Keratinocyte (primary cell): ENCODE measurements at regions not wholly inside any gene's neighbourhood (a gene's known extent, or its start where the extent isn't known, plus 50 kb on each side); places are given as distances from the start of the nearest gene placed in this dataset.

ENCODE experiments used
- DNase-seq: peaks from one replicate; pipeline ENCODE4 v3.0.0-alpha.2; 2011; ENCODE audit warnings: low read depth, missing footprints, low spot score
- FAIRE-seq: peaks from 2 replicates; lab custom pipeline; 2011; peaks lifted over from hg19 to GRCh38; lab: Jason Lieb, UNC
- H2AFZ ChIP-seq: 2 replicates; pipeline ENCODE4 v1.6.0; 2012; ENCODE audit warnings: low read length, control low read depth, inconsistent platforms; ENCODE audit not compliant: control insufficient read depth
- H3K27ac ChIP-seq: 2 replicates; pipeline ENCODE4 v1.5.1; 2011; ENCODE audit warnings: low read length; ENCODE audit not compliant: control insufficient read depth, insufficient read depth
- H3K27me3 ChIP-seq: 3 replicates; pipeline ENCODE4 v1.6.0; 2011; ENCODE audit warnings: low read length; ENCODE audit not compliant: control insufficient read depth, insufficient read depth; ENCODE audit errors: extremely low read depth
- H3K36me3 ChIP-seq, 2 experiments: 2 replicates in 1 of 2; 3 replicates in 1 of 2; pipeline ENCODE4 v1.5.1; 2011; ENCODE audit warnings: low read length in 2 of 2, mild to moderate bottlenecking in 1 of 2; ENCODE audit not compliant: control insufficient read depth in 2 of 2, insufficient read depth in 2 of 2; ENCODE audit errors: extremely low read depth in 1 of 2
- H3K4me1 ChIP-seq: 3 replicates; pipeline ENCODE4 v1.5.1; 2011; ENCODE audit warnings: low read length; ENCODE audit not compliant: control insufficient read depth, insufficient read depth; ENCODE audit errors: extremely low read depth
- H3K4me2 ChIP-seq: 3 replicates; pipeline ENCODE4 v1.6.0; 2011; ENCODE audit warnings: low read depth, low read length; ENCODE audit not compliant: control insufficient read depth, insufficient read depth; ENCODE audit errors: extremely low read depth
- H3K4me3 ChIP-seq, 3 experiments: fragments of 200-600 bp in 1 of 3; sonication (generic) in 1 of 3; 2 replicates in 2 of 3; 3 replicates in 1 of 3; pipeline ENCODE4 v1.5.1; 2011 to 2016; ENCODE audit warnings: low read length in 3 of 3, mild to moderate bottlenecking in 3 of 3, control low read depth in 2 of 3, inconsistent platforms in 1 of 3, low read depth in 1 of 3, mixed read lengths in 1 of 3, mixed run types in 1 of 3, moderate library complexity in 1 of 3; ENCODE audit not compliant: control insufficient read depth in 2 of 3, insufficient read depth in 2 of 3; ENCODE audit errors: extremely low read depth in 1 of 3
- H3K79me2 ChIP-seq: 2 replicates; pipeline ENCODE4 v1.6.0; 2012; ENCODE audit warnings: low read length; ENCODE audit not compliant: control insufficient read depth, insufficient read depth
- H3K9ac ChIP-seq: 3 replicates; pipeline ENCODE4 v1.6.0; 2011; ENCODE audit warnings: low read length; ENCODE audit not compliant: control insufficient read depth, insufficient read depth; ENCODE audit errors: extremely low read depth
- H3K9me1 ChIP-seq: 3 replicates; pipeline ENCODE4 v1.6.0; 2011; ENCODE audit warnings: low read length; ENCODE audit not compliant: control insufficient read depth, insufficient read depth; ENCODE audit errors: extremely low read depth
- H3K9me3 ChIP-seq: 2 replicates; pipeline ENCODE4 v1.5.1; 2012; ENCODE audit warnings: low read depth, low read length; ENCODE audit not compliant: control insufficient read depth
- H4K20me1 ChIP-seq: 3 replicates; pipeline ENCODE4 v1.6.0; 2011; ENCODE audit warnings: low read length; ENCODE audit not compliant: control insufficient read depth, insufficient read depth; ENCODE audit errors: extremely low read depth
- EZH2 ChIP-seq: IDR thresholded peaks from one replicate; pipeline ENCODE4 v1.6.1; 2012; ENCODE audit warnings: inconsistent platforms, mild to moderate bottlenecking, low read length, moderate library complexity
- dilution Hi-C: fragments of 300-500 bp; cut with MboI; formaldehyde crosslinking; loops from one replicate; pipeline ENCODE4 v1.7.0; 2020; ENCODE audit warnings: low sequenced_read_pairs; ENCODE audit not compliant: extremely low pct_ligation_motif_present
- TF ChIP-seq, protein P1 (sequence below), 3 experiments: IDR thresholded peaks in 1 of 3; conservative IDR thresholded peaks in 1 of 3; optimal IDR thresholded peaks in 1 of 3; 2 replicates in 2 of 3; 3 replicates in 1 of 3; pipeline versions ENCODE3 to v1.5.1; 2011; ENCODE audit warnings: low read length in 3 of 3, mild to moderate bottlenecking in 3 of 3, moderate library complexity in 2 of 3, control low read depth in 1 of 3, inconsistent platforms in 1 of 3; ENCODE audit not compliant: insufficient read depth in 2 of 3; ENCODE audit errors: extremely low read depth in 1 of 3

DNA sequence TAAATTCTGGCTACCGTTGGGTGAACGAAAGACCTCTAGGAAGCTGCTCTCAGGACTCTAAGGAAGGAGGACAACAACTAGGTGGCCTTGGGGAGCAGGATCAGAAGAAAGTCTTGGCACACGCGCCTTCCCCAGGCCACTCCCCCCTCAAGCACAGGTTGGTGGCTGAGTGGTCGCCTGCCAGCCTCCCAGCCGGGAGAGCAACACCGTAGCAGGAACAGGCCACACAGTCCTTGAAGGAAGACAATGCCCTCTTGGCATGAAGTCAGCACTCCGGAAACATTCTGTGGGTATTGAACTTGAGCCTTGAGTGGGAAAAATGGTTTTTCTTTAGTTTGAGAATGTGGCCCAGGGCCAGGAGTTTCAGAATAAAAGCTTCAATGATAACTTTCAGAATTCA lies 87.4 kb upstream of the AGAP1 start:
- Histone ChIP-seq H2AFZ (no peak overlapping the region), H3K4me1 (no peaks in the 10 kb centered on the region), H4K20me1 (no peaks in the 10 kb centered on the region), H3K27ac (no peak overlapping the region), H3K27me3 (peaks cover 6% of the 10 kb centered on the region), H3K9me3 (no peaks in the 10 kb centered on the region), H3K36me3 (no peaks in the 10 kb centered on the region), H3K9ac (no peak overlapping the region), H3K9me1 (no peaks in the 10 kb centered on the region), H3K4me3 (no peak overlapping the region), H3K79me2 (no peaks in the 10 kb centered on the region), H3K4me2 (no peak overlapping the region)
- dilution Hi-C loops: no loop called here
- no peak for DNase-seq
- FAIRE-seq: no peak
- TF ChIP-seq, protein P1, sequence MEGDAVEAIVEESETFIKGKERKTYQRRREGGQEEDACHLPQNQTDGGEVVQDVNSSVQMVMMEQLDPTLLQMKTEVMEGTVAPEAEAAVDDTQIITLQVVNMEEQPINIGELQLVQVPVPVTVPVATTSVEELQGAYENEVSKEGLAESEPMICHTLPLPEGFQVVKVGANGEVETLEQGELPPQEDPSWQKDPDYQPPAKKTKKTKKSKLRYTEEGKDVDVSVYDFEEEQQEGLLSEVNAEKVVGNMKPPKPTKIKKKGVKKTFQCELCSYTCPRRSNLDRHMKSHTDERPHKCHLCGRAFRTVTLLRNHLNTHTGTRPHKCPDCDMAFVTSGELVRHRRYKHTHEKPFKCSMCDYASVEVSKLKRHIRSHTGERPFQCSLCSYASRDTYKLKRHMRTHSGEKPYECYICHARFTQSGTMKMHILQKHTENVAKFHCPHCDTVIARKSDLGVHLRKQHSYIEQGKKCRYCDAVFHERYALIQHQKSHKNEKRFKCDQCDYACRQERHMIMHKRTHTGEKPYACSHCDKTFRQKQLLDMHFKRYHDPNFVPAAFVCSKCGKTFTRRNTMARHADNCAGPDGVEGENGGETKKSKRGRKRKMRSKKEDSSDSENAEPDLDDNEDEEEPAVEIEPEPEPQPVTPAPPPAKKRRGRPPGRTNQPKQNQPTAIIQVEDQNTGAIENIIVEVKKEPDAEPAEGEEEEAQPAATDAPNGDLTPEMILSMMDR (optimal IDR thresholded peaks at IDR 0.05 in 1 of 3, IDR thresholded peaks at IDR 0.05 in 1 of 3, conservative IDR thresholded peaks at IDR 0.05 in 1 of 3; ENCODE audit: extremely low read depth in 1 of 3, insufficient read depth in 2 of 3, low read length in 3 of 3): no peak
- no peak for TF ChIP-seq EZH2

DNA sequence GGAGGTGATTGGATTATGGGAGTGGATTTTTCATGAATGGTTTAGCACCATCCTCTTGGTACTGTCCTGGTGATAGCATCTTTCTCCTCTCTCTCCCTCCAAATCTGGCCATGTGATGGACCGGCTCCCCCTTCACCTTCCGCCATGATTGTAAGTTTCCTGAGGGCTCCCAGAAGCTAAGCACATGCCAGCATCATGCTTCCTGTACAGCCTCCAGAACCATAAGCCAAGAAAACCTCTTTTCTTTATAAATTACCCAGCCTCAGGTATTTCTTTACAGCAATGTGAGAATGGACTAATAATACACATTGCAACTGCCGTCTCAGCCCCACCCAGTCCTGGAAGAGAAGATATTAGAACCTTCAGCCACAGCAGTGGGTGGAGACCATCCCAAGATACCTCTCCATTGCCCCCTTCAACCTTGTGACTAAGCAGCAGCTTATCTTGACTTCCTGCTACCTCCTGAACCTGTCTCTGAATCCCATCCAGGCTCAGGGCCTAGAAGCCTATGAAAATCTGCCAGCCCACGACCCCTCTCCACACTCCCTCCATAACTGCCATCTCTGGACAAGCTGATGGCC lies 81.8 kb upstream of the AGAP1 start:
- Histone ChIP-seq H3K36me3 (no peaks in the 10 kb centered on the region), H3K9me3 (no peaks in the 10 kb centered on the region), H2AFZ (no peak overlapping the region), H3K4me2 (no peak overlapping the region), H3K27ac (no peak overlapping the region), H3K9me1 (no peaks in the 10 kb centered on the region), H4K20me1 (no peaks in the 10 kb centered on the region), H3K4me1 (no peaks in the 10 kb centered on the region), H3K27me3 (no peaks in the 10 kb centered on the region), H3K4me3 (no peak overlapping the region), H3K79me2 (no peaks in the 10 kb centered on the region), H3K9ac (no peak overlapping the region)
- TF ChIP-seq EZH2: no peak
- TF ChIP-seq, protein P1 (optimal IDR thresholded peaks at IDR 0.05 in 1 of 3, IDR thresholded peaks at IDR 0.05 in 1 of 3, conservative IDR thresholded peaks at IDR 0.05 in 1 of 3; ENCODE audit: extremely low read depth in 1 of 3, insufficient read depth in 2 of 3, low read length in 3 of 3): no peak
- dilution Hi-C loops: no loop called here
- FAIRE-seq (no peak), DNase-seq (no peak)
